GM19025 (cell line): ENCODE measurements at regions not wholly inside any gene's neighbourhood (a gene's known extent, or its start where the extent isn't known, plus 50 kb on each side); places are given as distances from the start of the nearest gene placed in this dataset.

ENCODE experiments used
- ATAC-seq: cut with Tn5 transposase; IDR thresholded peaks from one replicate; pipeline ENCODE4 v1.9.1; 2021; ENCODE audit warnings: mild to moderate bottlenecking, low read depth, moderate library complexity; ENCODE audit not compliant: unreplicated experiment

- ATAC-seq, result no peak
Measured at GRCh38 chr1:80779275-80779674, 1021.5 kb upstream of the ADGRL2 start.

- no peak for ATAC-seq
Measured at GRCh38 chr1:80778094-80778840, 1022.5 kb upstream of the ADGRL2 start.

- ATAC-seq, result no peak
Measured at GRCh38 chr1:80776266-80776665, 1024.5 kb upstream of the ADGRL2 start.

DNA sequence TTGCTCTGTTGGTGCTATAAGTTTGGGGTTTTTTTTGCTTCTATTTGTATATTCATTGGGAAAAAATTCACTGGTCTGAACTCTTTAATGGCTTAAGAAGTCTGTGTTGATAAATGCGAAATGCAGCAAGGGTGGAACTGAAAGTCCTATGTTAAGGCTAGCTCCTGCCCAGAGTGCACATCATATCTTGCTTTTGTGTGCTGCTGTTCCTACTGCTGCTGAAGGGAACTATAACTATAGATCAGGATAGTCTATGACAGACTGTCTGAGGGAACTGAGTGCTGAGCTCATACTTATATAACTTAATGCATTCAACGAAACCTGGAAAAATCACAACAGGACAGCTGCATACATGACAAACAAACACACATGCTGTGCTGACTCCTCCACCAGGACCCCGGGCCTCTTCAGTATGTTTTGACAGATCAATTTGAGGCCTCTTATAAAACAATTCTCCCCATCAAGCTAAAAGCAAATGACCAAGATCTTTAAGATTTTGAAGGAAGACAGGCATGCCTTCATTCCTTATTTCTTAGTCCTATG is 1031.5 kb upstream of the ADGRL2 start:
- no peak for ATAC-seq

- no peak for ATAC-seq
Measured at GRCh38 chr1:80767711-80768110, 1033.0 kb upstream of the ADGRL2 start.

GRCh38 chr1:80759354-80759753 is 1041.4 kb upstream of the ADGRL2 start:
- ATAC-seq, result no peak

GRCh38 chr1:80755944-80756343 is 1044.8 kb upstream of the ADGRL2 start:
- ATAC-seq, result no peak

DNA sequence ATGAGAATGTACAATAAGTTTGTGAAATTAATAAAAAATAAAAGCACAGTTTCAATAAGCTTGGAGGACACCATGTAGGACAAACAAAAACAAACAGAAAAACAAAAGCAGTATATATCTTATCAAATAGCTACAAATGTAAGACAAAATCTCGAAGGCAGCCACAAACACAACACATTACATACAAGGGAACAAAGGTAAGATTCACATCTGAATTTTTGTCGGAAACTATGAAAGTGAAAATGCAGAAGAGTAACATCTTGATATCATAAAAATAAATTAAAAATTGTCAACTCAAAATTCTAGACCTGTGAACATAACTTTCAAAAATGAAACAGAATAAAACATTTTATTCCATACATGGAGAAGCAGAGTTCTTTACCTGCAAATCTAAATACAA is 1049.5 kb upstream of the ADGRL2 start:
- ATAC-seq, result no peak

GRCh38 chr1:80731241-80731894 is 1069.4 kb upstream of the ADGRL2 start:
- ATAC-seq, result no peak

DNA sequence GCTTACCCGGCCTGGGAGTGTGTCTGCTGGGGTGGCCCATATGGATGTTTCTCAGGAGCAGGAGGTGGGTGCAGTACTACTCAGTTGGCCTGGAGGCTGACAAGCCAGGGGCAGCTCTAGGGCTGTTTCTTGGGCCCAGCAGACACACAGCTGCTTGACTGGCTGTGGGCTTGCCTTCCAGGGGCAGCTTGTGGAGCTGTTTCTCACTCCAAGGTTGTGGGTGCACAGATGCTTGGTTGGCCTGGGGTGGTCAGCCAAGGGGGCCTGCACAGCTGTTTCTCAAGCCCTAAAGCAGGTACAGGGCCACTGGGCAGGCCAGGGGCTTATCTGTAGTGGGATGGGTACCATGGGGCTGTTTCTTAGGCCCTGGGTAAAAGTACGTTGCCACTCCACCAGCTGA is 1078.1 kb upstream of the ADGRL2 start:
- ATAC-seq, result no peak

DNA sequence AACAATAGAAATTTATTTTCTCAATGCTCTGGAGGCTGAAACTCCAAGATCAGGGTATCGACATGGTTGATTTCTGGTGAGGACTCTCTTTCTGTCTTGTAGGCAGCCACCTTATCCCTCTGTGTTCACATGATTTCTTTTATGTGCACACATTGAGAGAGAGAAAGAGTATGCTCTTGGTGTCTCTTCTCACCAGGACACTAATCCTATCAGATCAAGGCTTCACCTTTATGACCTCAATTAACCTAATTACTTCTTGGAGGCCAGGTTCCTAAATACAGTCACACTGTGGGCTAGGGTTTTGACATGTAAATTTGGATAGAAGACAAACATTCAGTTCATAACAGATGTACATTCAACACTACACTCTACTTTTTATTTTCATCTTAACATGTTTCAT is 1094.2 kb upstream of the ADGRL2 start:
- ATAC-seq, result no peak

- no peak for ATAC-seq
Measured at GRCh38 chr1:80678438-80678837, 1122.3 kb upstream of the ADGRL2 start.

GRCh38 chr1:80675454-80675853 is 1125.3 kb upstream of the ADGRL2 start:
- no peak for ATAC-seq

DNA sequence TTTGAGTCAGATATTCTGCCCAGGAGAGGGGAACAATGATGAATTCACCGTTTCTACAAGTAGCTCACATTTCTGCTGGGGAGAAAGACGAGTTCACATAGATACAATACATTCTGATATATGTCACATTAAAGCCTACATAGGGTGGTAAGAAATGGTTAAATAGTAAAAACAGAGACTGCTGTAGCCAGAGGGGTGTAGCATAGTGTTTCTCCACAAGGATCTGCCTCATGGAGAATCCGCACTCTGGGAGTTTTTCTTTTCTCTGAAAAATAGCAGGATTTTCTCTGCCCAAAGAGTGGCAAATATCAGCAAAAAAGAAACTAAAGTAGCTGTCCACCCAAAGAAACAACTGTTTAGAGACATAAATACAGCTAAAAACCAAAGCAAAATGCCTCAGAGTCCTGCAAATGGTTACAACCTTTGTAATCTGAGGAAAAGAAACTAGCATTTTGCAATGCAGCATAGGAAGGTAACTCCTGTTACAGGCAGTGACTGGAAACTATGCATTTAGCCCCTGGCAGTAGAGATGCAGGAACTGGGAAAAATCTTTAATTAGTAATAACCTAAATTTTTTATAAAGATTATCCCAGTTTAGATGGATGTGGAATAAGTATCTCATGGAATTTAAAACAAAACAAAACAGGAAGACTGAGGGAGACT is 1126.7 kb upstream of the ADGRL2 start:
- ATAC-seq, result no peak

- no peak for ATAC-seq
Measured at GRCh38 chr1:80668372-80668771, 1132.4 kb upstream of the ADGRL2 start.

DNA sequence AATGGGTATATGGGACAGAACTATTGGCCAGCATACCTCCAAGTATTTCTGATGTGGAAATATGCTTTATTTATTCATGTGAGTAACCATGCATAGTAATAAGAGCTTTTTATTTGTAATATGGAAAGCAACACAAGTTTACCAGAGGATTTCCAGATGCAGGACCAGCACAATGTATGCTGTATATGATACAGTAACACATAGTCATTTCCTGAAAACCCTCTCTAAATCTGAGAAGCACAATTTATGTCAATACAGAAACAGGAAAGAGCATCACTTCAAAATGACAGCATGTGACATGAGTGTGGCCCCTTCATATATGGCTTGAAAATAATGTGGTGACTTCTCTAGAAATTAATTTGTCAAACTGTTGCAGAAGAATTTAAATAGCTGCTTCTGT is 1134.7 kb upstream of the ADGRL2 start:
- no peak for ATAC-seq

DNA sequence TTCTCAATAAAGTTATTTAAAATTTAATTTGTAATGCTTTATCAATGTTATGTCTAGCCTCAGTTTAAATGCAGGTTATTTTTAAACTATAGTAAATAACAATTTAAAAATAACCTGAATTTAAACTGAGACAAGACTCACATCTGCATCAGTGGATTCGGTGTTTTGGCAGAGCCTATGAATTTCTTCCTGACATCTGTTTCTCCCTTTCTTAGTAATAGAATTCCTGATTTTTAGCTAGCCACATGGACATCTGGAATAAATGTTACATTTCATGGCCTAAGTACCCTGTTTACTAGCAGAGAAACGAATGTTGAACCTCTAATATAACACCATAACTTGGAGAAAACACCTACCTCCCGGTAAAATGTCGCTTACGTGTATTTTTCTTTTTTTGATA is 1141.6 kb upstream of the ADGRL2 start:
- no peak for ATAC-seq

DNA sequence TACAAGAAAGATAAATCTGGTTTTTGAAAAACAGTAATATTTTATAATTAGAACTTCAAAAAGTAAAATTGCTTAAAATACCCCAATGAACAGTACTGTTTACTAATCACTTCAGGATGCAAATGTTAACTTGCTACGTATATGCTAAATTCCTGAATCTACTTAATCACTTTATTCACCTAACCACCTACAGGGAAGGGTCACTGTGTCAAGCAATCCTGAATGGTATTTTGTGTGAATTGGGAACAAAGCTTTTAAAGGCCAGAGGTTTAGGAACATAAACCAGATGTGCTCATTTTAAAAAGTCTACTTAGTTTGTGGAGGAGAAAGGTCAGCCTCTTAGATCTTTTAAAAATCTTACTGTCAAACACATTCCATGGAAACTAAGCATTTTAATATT is 1143.0 kb upstream of the ADGRL2 start:
- ATAC-seq, result no peak

DNA sequence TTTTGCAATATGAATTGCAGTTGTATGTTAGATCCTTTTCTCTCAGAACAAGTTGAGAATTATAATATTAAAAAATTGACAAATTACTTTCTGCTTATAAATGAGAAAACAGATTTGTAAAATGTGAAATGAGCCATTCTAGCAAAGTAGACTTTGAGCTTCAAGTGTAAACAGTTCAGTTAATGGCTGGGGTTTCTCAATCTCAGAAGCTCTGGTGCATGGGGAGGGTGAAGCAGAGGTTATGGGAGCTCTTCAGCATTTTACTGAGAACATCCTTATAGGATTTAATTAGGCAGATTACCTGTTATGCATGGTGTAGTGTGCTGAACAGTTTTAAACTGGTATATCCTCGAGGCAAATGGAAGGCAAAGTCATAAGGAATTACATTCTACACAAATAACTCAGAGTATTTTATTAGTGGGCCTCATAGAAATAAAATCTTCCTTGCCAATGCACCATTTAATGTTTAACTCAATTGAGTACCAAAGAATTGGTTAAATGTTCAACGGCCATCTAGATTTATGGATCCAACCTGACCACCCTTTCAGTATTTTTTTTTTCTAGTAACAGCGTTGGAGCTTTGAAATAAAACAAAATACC is 1143.6 kb upstream of the ADGRL2 start:
- ATAC-seq, result no peak

DNA sequence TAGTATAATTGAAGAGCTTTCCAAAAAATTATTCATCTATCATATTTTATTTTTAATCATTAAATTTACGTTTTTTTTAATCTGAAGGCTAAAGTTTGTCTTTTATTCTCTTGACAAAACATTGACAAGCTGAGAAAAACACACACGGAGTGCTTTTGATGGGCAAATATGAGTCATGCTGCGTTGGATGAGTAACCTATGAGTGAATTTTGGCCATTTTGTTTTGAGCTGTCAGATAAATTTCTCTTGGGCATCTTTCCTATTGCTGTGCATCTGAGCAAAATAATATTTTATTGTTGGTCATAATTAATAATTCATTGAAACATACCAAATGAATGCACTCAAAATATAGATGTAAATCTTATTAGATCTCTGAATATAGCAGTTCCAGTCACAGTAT is 1144.1 kb upstream of the ADGRL2 start:
- no peak for ATAC-seq

DNA sequence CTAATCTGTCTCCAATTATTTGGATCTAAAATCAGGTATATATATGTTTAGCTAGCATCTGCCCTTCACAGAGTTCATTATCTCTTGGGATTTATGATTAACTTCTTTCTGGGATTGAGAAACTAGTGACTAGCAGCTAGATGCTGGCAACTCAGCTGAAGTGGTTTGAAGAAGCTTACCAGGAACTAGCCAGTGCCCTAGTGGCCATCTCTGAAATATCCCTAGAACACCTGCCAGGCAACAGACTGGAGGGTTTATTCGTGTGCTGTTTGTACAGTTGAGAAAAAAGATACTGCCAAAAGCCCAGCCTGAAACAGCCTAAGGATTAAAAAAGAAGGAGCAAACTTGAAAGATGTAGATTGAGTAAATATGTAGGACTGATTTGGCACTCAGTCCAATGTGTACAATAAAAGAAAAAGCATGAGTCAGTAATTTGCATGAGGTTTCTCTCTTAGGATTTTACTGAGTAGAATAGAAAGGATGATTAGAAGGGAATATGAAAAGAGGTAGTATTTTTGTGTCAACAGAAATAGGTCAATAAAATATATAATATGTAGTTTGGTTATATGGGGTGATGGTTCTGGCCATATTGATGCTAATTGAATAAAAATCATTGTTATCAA is 1144.6 kb upstream of the ADGRL2 start:
- ATAC-seq, result peak; percentile 52
